ENCODE measurements at regions not wholly inside any gene's neighbourhood (a gene's known extent, or its start where the extent isn't known, plus 50 kb on each side); places are given as distances from the start of the nearest gene placed in this dataset.

DNA sequence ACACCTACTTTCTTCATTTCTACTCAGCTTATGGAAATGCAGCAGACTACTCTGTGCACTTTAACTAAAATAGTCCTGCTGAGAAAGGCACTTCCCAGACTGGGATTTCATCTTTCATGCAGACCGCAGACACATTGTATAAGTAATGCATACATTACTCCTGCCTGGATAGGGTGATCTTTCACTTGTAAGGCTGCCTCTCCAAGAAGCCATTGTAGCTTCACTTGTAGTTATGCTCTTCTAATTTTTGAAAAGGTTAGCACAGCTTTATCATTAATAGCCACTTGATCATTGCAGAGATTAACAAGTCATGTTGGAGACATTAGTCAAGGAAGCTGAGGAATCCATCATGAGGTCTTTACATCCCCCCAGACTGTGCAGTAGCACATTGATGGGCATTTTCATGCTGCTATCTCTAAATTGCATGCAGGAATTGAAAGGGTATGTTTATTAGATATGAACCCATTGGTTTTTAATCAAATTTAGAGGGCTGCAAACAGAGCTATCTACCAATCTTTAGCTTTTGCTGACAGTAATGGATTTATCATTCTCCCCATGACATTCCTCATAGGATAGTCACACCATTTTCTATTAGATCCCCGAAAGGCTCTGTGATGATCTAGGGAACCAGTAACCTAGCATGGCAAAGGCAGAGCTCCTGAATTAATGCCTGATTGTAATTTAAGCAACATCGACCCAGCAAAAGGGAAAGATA, 1074.7 kb upstream of the NXPH2 start:
- TF ChIP-seq CTCF (IDR thresholded peaks at IDR 0.05) (no peak), ZFX (IDR thresholded peaks at IDR 0.05; ENCODE audit: borderline replicate concordance) (no peak)
- no peak overlapping the region for H3K27ac ChIP-seq

- TF ChIP-seq CTCF (IDR thresholded peaks at IDR 0.05) (no peak), ZFX (IDR thresholded peaks at IDR 0.05; ENCODE audit: borderline replicate concordance) (no peak)
- no peak overlapping the region for H3K27ac ChIP-seq
Measured at GRCh38 chr2:139850254-139850890, 1070.2 kb upstream of the NXPH2 start.

- no peak overlapping the region for H3K27ac ChIP-seq
- TF ChIP-seq ZFX (IDR thresholded peaks at IDR 0.05; ENCODE audit: borderline replicate concordance): no peak
- no peak for TF ChIP-seq CTCF (IDR thresholded peaks at IDR 0.05)
Measured at GRCh38 chr2:139836769-139837168, 1056.6 kb upstream of the NXPH2 start.

GRCh38 chr2:139835101-139835500, 1054.9 kb upstream of the NXPH2 start:
- no peak overlapping the region for H3K27ac ChIP-seq
- no peak for TF ChIP-seq CTCF (IDR thresholded peaks at IDR 0.05)
- no peak for TF ChIP-seq ZFX (IDR thresholded peaks at IDR 0.05; ENCODE audit: borderline replicate concordance)

GRCh38 chr2:139828011-139828410, 1047.8 kb upstream of the NXPH2 start:
- no peak overlapping the region for H3K27ac ChIP-seq
- no peak for TF ChIP-seq ZFX (IDR thresholded peaks at IDR 0.05; ENCODE audit: borderline replicate concordance)
- TF ChIP-seq CTCF (IDR thresholded peaks at IDR 0.05): no peak

DNA sequence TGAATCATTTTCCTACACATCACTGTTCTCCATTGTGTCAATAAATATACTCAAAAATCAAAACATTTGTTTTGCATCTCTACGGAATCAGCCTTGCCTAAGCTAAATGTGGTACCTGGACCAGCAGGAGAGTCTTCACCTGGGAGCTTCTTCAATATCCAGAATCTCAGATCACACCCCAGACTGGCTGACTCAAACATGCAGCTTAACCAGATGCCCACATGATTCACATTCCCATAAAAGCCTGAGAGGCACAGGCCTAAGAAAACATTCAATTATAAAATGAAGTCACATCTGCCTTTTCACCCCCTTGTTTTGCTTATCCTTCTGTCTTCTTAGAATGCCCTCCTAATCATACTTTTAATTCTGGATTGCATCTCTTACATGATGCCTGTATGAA, 1045.5 kb upstream of the NXPH2 start:
- no peak overlapping the region for H3K27ac ChIP-seq
- TF ChIP-seq ZFX (IDR thresholded peaks at IDR 0.05; ENCODE audit: borderline replicate concordance): no peak
- TF ChIP-seq CTCF (IDR thresholded peaks at IDR 0.05): no peak

DNA sequence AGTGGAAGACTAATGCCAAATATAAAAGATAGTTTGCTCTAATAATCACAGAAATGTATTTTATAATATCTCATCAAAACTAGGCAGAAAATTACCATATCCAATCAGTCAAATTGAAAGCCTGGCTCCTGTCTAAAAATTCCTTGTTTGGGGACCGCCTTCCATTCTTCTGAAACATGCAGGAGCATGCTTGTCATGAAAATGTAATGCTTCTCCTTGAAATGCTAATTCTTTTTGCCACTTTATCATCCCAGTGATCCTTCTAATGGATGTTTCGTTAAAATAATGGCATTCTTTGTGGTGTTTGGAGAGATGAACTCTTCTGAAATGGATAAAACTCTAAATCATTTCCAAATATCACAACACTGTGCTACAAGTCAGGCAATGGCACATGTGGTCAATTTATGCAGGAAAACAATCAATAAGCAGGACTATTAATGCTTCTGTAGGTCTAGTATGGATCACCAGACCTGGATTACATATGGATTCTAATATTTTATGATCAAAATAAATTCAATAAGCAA, 1039.1 kb upstream of the NXPH2 start:
- no peak overlapping the region for H3K27ac ChIP-seq
- TF ChIP-seq ZFX (IDR thresholded peaks at IDR 0.05; ENCODE audit: borderline replicate concordance) (no peak), CTCF (IDR thresholded peaks at IDR 0.05) (no peak)

All from 22Rv1 (cell line).